ENCODE measurements at regions not wholly inside any gene's neighbourhood (a gene's known extent, or its start where the extent isn't known, plus 50 kb on each side); places are given as distances from the start of the nearest gene placed in this dataset.

- Histone ChIP-seq H3K4me2 (ENCODE audit: low read length) (peak overlapping the region; percentile 4; the same call in 1 of the 2 replicates), H3K27ac (ENCODE audit: low read length) (no peak overlapping the region), H3K27me3 (ENCODE audit: low read depth, low read length) (peaks cover 10% of the 10 kb centered on the region), H3K4me3 (ENCODE audit: low read length) (no peak overlapping the region), H3K9me3 (ENCODE audit: insufficient read depth, low read length) (no peaks in the 10 kb centered on the region), H4K20me1 (ENCODE audit: insufficient read depth, low read length) (no peaks in the 10 kb centered on the region), H3K36me3 (replicated peaks; ENCODE audit: low read depth, low read length) (no peaks in the 10 kb centered on the region), H3K4me1 (ENCODE audit: low read length) (peaks cover 31% of the 10 kb centered on the region), H3K9ac (ENCODE audit: low read length) (no peak overlapping the region), H2AFZ (ENCODE audit: low read depth, low read length) (no peak overlapping the region), H3K79me2 (ENCODE audit: low read length) (no peaks in the 10 kb centered on the region)
- TF ChIP-seq CTCF (IDR thresholded peaks at IDR 0.05; ENCODE audit: low read depth, low read length) (no peak), EZH2phosphoT487 (IDR thresholded peaks at IDR 0.05; ENCODE audit: low read depth) (no peak)
Observed at GRCh38 chrX:118216087-118216486, 99.5 kb upstream of the KLHL13 start.

GRCh38 chrX:118216509-118216908 lies 99.9 kb upstream of the KLHL13 start:
- no peak for TF ChIP-seq EZH2phosphoT487 (IDR thresholded peaks at IDR 0.05; ENCODE audit: low read depth)
- no peak for TF ChIP-seq CTCF (IDR thresholded peaks at IDR 0.05; ENCODE audit: low read depth, low read length)
- no peaks in the 10 kb centered on the region for H4K20me1 ChIP-seq (ENCODE audit: insufficient read depth, low read length)
- H3K9me3 ChIP-seq (ENCODE audit: insufficient read depth, low read length) = no peaks in the 10 kb centered on the region
- 0 out of 2 replicates have a peak overlapping the region, but pooled peaks have one; percentile 4 for H3K4me2 ChIP-seq (ENCODE audit: low read length)
- no peak overlapping the region for H3K4me3 ChIP-seq (ENCODE audit: low read length)
- no peak overlapping the region for H3K27ac ChIP-seq (ENCODE audit: low read length)
- peaks cover 10% of the 10 kb centered on the region for H3K27me3 ChIP-seq (ENCODE audit: low read depth, low read length)
- H2AFZ ChIP-seq (ENCODE audit: low read depth, low read length) = no peak overlapping the region
- H3K9ac ChIP-seq (ENCODE audit: low read length) = no peak overlapping the region
- peaks cover 27% of the 10 kb centered on the region for H3K4me1 ChIP-seq (ENCODE audit: low read length)
- H3K79me2 ChIP-seq (ENCODE audit: low read length) = no peaks in the 10 kb centered on the region
- no peaks in the 10 kb centered on the region for H3K36me3 ChIP-seq (replicated peaks; ENCODE audit: low read depth, low read length)

GRCh38 chrX:118218079-118218478 lies 101.5 kb upstream of the KLHL13 start:
- Histone ChIP-seq H3K27me3 (ENCODE audit: low read depth, low read length) (peaks cover 10% of the 10 kb centered on the region), H3K9me3 (ENCODE audit: insufficient read depth, low read length) (no peaks in the 10 kb centered on the region), H3K4me3 (ENCODE audit: low read length) (no peak overlapping the region), H3K4me2 (ENCODE audit: low read length) (no peak overlapping the region), H3K79me2 (ENCODE audit: low read length) (no peaks in the 10 kb centered on the region), H3K9ac (ENCODE audit: low read length) (no peak overlapping the region), H4K20me1 (ENCODE audit: insufficient read depth, low read length) (no peaks in the 10 kb centered on the region), H2AFZ (ENCODE audit: low read depth, low read length) (no peak overlapping the region), H3K4me1 (ENCODE audit: low read length) (peaks cover 11% of the 10 kb centered on the region), H3K27ac (ENCODE audit: low read length) (no peak overlapping the region), H3K36me3 (replicated peaks; ENCODE audit: low read depth, low read length) (no peaks in the 10 kb centered on the region)
- no peak for TF ChIP-seq CTCF (IDR thresholded peaks at IDR 0.05; ENCODE audit: low read depth, low read length)

GRCh38 chrX:118218940-118219339 lies 102.3 kb upstream of the KLHL13 start:
- H3K27me3 ChIP-seq (ENCODE audit: low read depth, low read length) = peaks cover 10% of the 10 kb centered on the region
- no peak overlapping the region for H2AFZ ChIP-seq (ENCODE audit: low read depth, low read length)
- H3K9ac ChIP-seq (ENCODE audit: low read length) = no peak overlapping the region
- H3K4me2 ChIP-seq (ENCODE audit: low read length) = no peak overlapping the region
- H3K9me3 ChIP-seq (ENCODE audit: insufficient read depth, low read length) = no peaks in the 10 kb centered on the region
- H3K79me2 ChIP-seq (ENCODE audit: low read length) = no peaks in the 10 kb centered on the region
- TF ChIP-seq CTCF (IDR thresholded peaks at IDR 0.05; ENCODE audit: low read depth, low read length) = no peak
- TF ChIP-seq EZH2phosphoT487 (IDR thresholded peaks at IDR 0.05; ENCODE audit: low read depth) = no peak
- no peaks in the 10 kb centered on the region for H3K36me3 ChIP-seq (replicated peaks; ENCODE audit: low read depth, low read length)
- no peaks in the 10 kb centered on the region for H4K20me1 ChIP-seq (ENCODE audit: insufficient read depth, low read length)
- H3K27ac ChIP-seq (ENCODE audit: low read length) = no peak overlapping the region
- H3K4me3 ChIP-seq (ENCODE audit: low read length) = no peak overlapping the region
- H3K4me1 ChIP-seq (ENCODE audit: low read length) = peaks cover 7% of the 10 kb centered on the region; the same call in 1 of the 2 replicates
